ENCODE measurements at regions not wholly inside any gene's neighbourhood (a gene's known extent, or its start where the extent isn't known, plus 50 kb on each side); places are given as distances from the start of the nearest gene placed in this dataset.

DNA sequence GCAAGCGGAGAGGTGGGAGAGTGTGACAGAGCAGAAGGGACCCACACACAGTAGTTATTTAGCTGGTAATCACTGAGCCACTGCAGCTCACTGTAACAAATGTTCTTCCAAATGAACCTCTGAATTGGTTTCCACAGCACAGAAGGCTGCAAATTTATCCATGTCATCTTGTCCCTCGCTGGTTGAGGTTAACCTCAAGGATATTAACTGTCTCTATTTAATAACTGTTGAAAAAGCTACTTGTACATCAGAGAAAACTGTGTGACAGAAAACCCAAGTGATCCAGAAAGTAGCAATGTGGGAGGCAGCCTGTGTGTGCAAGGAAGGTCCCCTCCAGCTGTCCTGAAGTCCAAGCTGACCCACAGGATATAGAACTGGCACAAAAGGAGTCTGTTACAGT, 153.6 kb downstream of the DSEL start:
- no peak for ATAC-seq
- no TSS peak for BruUV-seq (replicated peaks)
- RAD21 ChIA-PET (ENCODE audit: low non-redundant PET in 1 of 2, low total read pairs in 2 of 2, uncharacterized antibody in 2 of 2, unreplicated experiment in 2 of 2): no interaction called here

More for the DNA sequence above, 153.6 kb downstream of the DSEL start:
- POLR2A ChIA-PET: no interaction called here
- intact Hi-C loops (cut with micrococcal nuclease): no loop called here
- no peak for DNase-seq (ENCODE audit: low read depth, low spot score)
- CTCF ChIA-PET: no interaction called here
- no peak overlapping the region for H3K4me3 ChIP-seq (replicated peaks in 1 of 2; ENCODE audit: low read depth in 1 of 2, low read length in 2 of 2)
- H3K4me2 ChIP-seq (ENCODE audit: low read length): no peak overlapping the region
- H3K36me3 ChIP-seq (ENCODE audit: control insufficient read depth in 1 of 2, insufficient read depth in 2 of 2, low read length in 2 of 2): no peaks in the 10 kb centered on the region
- no peaks in the 10 kb centered on the region for H3K27me3 ChIP-seq (ENCODE audit: insufficient read depth, low read length)
- H2AFZ ChIP-seq (ENCODE audit: low read depth, low read length, poor library complexity, severe bottlenecking): no peak overlapping the region
- H3K9ac ChIP-seq (ENCODE audit: low read length): no peak overlapping the region
- no peaks in the 10 kb centered on the region for H3K4me1 ChIP-seq (ENCODE audit: control insufficient read depth in 1 of 2, insufficient read depth in 2 of 2, low read length in 2 of 2)
- no peaks in the 10 kb centered on the region for H3K79me2 ChIP-seq (ENCODE audit: insufficient read depth, low read length)
- no peak overlapping the region for H3K27ac ChIP-seq (ENCODE audit: low read depth, low read length)
- no peak for TF ChIP-seq ZNF274 (IDR thresholded peaks at IDR 0.05; ENCODE audit: low read depth, low read length)
- TF ChIP-seq ATF3 (IDR thresholded peaks at IDR 0.05): no peak
- TF ChIP-seq POLR2AphosphoS5 (IDR thresholded peaks at IDR 0.05; ENCODE audit: low read depth, low read length): no peak
- TF ChIP-seq RAD21 (IDR thresholded peaks at IDR 0.05; ENCODE audit: low read depth): no peak
- no peak for TF ChIP-seq EGR1 (IDR thresholded peaks at IDR 0.05; ENCODE audit: low read depth)
- no peak for TF ChIP-seq JUND (IDR thresholded peaks at IDR 0.05)
- TF ChIP-seq SIN3A (IDR thresholded peaks at IDR 0.05; ENCODE audit: low read depth): no peak
- TF ChIP-seq ZFX (IDR thresholded peaks at IDR 0.05): no peak
- no peak for TF ChIP-seq FOSL1 (IDR thresholded peaks at IDR 0.05; ENCODE audit: low read depth)
- TF ChIP-seq CEBPB (IDR thresholded peaks at IDR 0.05; ENCODE audit: low read depth): no peak
- TF ChIP-seq, protein P1, sequence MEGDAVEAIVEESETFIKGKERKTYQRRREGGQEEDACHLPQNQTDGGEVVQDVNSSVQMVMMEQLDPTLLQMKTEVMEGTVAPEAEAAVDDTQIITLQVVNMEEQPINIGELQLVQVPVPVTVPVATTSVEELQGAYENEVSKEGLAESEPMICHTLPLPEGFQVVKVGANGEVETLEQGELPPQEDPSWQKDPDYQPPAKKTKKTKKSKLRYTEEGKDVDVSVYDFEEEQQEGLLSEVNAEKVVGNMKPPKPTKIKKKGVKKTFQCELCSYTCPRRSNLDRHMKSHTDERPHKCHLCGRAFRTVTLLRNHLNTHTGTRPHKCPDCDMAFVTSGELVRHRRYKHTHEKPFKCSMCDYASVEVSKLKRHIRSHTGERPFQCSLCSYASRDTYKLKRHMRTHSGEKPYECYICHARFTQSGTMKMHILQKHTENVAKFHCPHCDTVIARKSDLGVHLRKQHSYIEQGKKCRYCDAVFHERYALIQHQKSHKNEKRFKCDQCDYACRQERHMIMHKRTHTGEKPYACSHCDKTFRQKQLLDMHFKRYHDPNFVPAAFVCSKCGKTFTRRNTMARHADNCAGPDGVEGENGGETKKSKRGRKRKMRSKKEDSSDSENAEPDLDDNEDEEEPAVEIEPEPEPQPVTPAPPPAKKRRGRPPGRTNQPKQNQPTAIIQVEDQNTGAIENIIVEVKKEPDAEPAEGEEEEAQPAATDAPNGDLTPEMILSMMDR (IDR thresholded peaks at IDR 0.05 in 2 of 3, conservative IDR thresholded peaks at IDR 0.05 in 1 of 3; ENCODE audit: borderline replicate concordance in 1 of 3, insufficient read depth in 1 of 3, low read depth in 2 of 3, low read length in 2 of 3): no peak
- TF ChIP-seq, protein P2, sequence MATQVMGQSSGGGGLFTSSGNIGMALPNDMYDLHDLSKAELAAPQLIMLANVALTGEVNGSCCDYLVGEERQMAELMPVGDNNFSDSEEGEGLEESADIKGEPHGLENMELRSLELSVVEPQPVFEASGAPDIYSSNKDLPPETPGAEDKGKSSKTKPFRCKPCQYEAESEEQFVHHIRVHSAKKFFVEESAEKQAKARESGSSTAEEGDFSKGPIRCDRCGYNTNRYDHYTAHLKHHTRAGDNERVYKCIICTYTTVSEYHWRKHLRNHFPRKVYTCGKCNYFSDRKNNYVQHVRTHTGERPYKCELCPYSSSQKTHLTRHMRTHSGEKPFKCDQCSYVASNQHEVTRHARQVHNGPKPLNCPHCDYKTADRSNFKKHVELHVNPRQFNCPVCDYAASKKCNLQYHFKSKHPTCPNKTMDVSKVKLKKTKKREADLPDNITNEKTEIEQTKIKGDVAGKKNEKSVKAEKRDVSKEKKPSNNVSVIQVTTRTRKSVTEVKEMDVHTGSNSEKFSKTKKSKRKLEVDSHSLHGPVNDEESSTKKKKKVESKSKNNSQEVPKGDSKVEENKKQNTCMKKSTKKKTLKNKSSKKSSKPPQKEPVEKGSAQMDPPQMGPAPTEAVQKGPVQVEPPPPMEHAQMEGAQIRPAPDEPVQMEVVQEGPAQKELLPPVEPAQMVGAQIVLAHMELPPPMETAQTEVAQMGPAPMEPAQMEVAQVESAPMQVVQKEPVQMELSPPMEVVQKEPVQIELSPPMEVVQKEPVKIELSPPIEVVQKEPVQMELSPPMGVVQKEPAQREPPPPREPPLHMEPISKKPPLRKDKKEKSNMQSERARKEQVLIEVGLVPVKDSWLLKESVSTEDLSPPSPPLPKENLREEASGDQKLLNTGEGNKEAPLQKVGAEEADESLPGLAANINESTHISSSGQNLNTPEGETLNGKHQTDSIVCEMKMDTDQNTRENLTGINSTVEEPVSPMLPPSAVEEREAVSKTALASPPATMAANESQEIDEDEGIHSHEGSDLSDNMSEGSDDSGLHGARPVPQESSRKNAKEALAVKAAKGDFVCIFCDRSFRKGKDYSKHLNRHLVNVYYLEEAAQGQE (IDR thresholded peaks at IDR 0.05; ENCODE audit: low read depth): no peak
- TF ChIP-seq CBX3 (IDR thresholded peaks at IDR 0.05; ENCODE audit: low read depth): no peak
- no peak for TF ChIP-seq EZH2phosphoT487 (IDR thresholded peaks at IDR 0.05; ENCODE audit: borderline replicate concordance)
- no peak for TF ChIP-seq ZBTB33 (IDR thresholded peaks at IDR 0.05; ENCODE audit: extremely low read depth, insufficient replicate concordance, low read length)
- no peak for TF ChIP-seq SRF (IDR thresholded peaks at IDR 0.05; ENCODE audit: low read depth)
- no peak for TF ChIP-seq SP1 (IDR thresholded peaks at IDR 0.05; ENCODE audit: low read depth)
- peaks cover 12 to 26% of the 10 kb centered on the region in 2 experiments; a peak in 3 of 4 replicates for H3K9me3 ChIP-seq (ENCODE audit: control insufficient read depth in 1 of 2, insufficient read depth in 1 of 2, low read depth in 1 of 2, low read length in 2 of 2)
- H4K20me1 ChIP-seq (ENCODE audit: insufficient read depth): no peaks in the 10 kb centered on the region
- H3K9me2 ChIP-seq (ENCODE audit: insufficient read depth): no peaks in the 10 kb centered on the region

All from HCT116 (cell line).